Liver (tissue), 7 donors: ENCODE measurements at regions not wholly inside any gene's neighbourhood (a gene's known extent, or its start where the extent isn't known, plus 50 kb on each side); places are given as distances from the start of the nearest gene placed in this dataset.

ENCODE experiments used
- DNase-seq: peaks from one replicate; pipeline ENCODE4 v3.0.0-alpha.2; 2017; ENCODE audit warnings: low spot score
- H3K27ac ChIP-seq, 2 donors: one replicate each; pipeline ENCODE4 v1.7.0; 2013; ENCODE audit warnings: inconsistent platforms in 2 of 2, low read length in 2 of 2, control low read depth in 1 of 2, low read depth in 1 of 2, mild to moderate bottlenecking in 1 of 2
- H3K27me3 ChIP-seq, 4 donors: one replicate each; pipeline versions ENCODE4 v1.6.1 to v1.7.0; 2013; ENCODE audit warnings: low read length in 3 of 4, inconsistent platforms in 1 of 4, mild to moderate bottlenecking in 1 of 4, moderate library complexity in 1 of 4; ENCODE audit not compliant: control insufficient read depth in 4 of 4, insufficient read depth in 4 of 4
- H3K36me3 ChIP-seq, 4 donors: one replicate each; pipeline versions ENCODE4 v1.6.1 to v1.7.0; 2013; ENCODE audit warnings: low read length in 3 of 4, mild to moderate bottlenecking in 3 of 4, low read depth in 1 of 4, moderate library complexity in 1 of 4; ENCODE audit not compliant: control insufficient read depth in 4 of 4, insufficient read depth in 3 of 4
- H3K4me1 ChIP-seq, 4 donors: one replicate each; pipeline versions ENCODE4 v1.6.1 to v1.7.0; 2013; ENCODE audit warnings: low read length in 3 of 4, mild to moderate bottlenecking in 3 of 4, moderate library complexity in 1 of 4; ENCODE audit not compliant: control insufficient read depth in 4 of 4, insufficient read depth in 4 of 4
- H3K4me3 ChIP-seq, 3 donors: one replicate each; pipeline versions ENCODE4 v1.6.1 to v1.7.0; 2013; ENCODE audit warnings: low read length in 3 of 3, control low read depth in 1 of 3, low read depth in 1 of 3, mild to moderate bottlenecking in 1 of 3
- H3K9ac ChIP-seq, 2 donors: one replicate each; pipeline ENCODE4 v1.7.0; 2013; ENCODE audit warnings: low read length in 2 of 2, mild to moderate bottlenecking in 2 of 2, moderate library complexity in 2 of 2, control low read depth in 1 of 2, low read depth in 1 of 2
- H3K9me3 ChIP-seq, 4 donors: one replicate each; pipeline versions ENCODE4 v1.6.1 to v1.7.0; 2013; ENCODE audit warnings: low read length in 3 of 4; ENCODE audit not compliant: control insufficient read depth in 4 of 4
- EGR1 ChIP-seq, 2 donors: IDR thresholded peaks; 2 replicates each; pipeline ENCODE4 v1.6.1; 2016 to 2018; ENCODE audit warnings: antibody characterized with exemption in 2 of 2, low read depth in 2 of 2
- FOXA2 ChIP-seq: IDR thresholded peaks from 2 replicates; pipeline ENCODE4 v1.6.1; 2016; ENCODE audit warnings: antibody characterized with exemption
- GABPA ChIP-seq, 2 donors: IDR thresholded peaks in 1 of 2; conservative IDR thresholded peaks in 1 of 2; 2 replicates each; pipeline ENCODE4 v1.6.1; 2016; ENCODE audit warnings: antibody characterized with exemption in 2 of 2, mild to moderate bottlenecking in 1 of 2, moderate library complexity in 1 of 2
- HNF4A ChIP-seq, 2 donors: conservative IDR thresholded peaks; 2 replicates each; pipeline ENCODE4 v1.6.1; 2016; ENCODE audit warnings: antibody characterized with exemption in 2 of 2, mild to moderate bottlenecking in 2 of 2
- JUND ChIP-seq, 2 donors: IDR thresholded peaks; 2 replicates each; pipeline ENCODE4 v1.6.1; 2016; ENCODE audit warnings: antibody characterized with exemption in 2 of 2
- NR2F2 ChIP-seq: IDR thresholded peaks from 2 replicates; pipeline ENCODE4 v1.6.1; 2016; ENCODE audit warnings: antibody characterized with exemption
- RAD21 ChIP-seq, 2 donors: IDR thresholded peaks; 2 replicates each; pipeline ENCODE4 v1.6.1; 2016; ENCODE audit warnings: antibody characterized with exemption in 2 of 2, mild to moderate bottlenecking in 2 of 2
- REST ChIP-seq: IDR thresholded peaks from 2 replicates; pipeline ENCODE4 v1.6.1; 2016; ENCODE audit warnings: antibody characterized with exemption, mild to moderate bottlenecking
- RXRA ChIP-seq, 2 donors: IDR thresholded peaks; 2 replicates each; pipeline ENCODE4 v1.6.1; 2017 to 2018; ENCODE audit warnings: antibody characterized with exemption in 2 of 2, mild to moderate bottlenecking in 1 of 2
- SP1 ChIP-seq: IDR thresholded peaks from 2 replicates; pipeline ENCODE4 v1.6.1; 2018; ENCODE audit warnings: antibody characterized with exemption, mild to moderate bottlenecking
- TAF1 ChIP-seq: conservative IDR thresholded peaks from 2 replicates; pipeline ENCODE4 v1.6.1; 2016; ENCODE audit warnings: antibody characterized with exemption, mild to moderate bottlenecking
- YY1 ChIP-seq: IDR thresholded peaks from 2 replicates; pipeline ENCODE4 v1.6.1; 2016; ENCODE audit warnings: antibody characterized with exemption, mild to moderate bottlenecking
- WGBS: extraction: QIAGEN DNeasy Blood & Tissue Kit; methylation state at CpG from one replicate; pipeline ENCODE4 v1.1.7; 2013; 5-methylcytosine and 5-hydroxymethylcytosine counted together
- TF ChIP-seq, protein P1 (sequence below): IDR thresholded peaks from 2 replicates; pipeline ENCODE4 v1.6.1; 2016; ENCODE audit warnings: antibody characterized with exemption
- donor health status: healthy.
- donor health status: healthy.
- donor health status: healthy.
- donor health status: healthy.

GRCh38 chr22:27144321-27144720 lies 486.9 kb downstream of the MIAT start:
- TF ChIP-seq RXRA (IDR thresholded peaks at IDR 0.05) (no peak), TAF1 (no peak), YY1 (no peak), HNF4A (conservative IDR thresholded peaks at IDR 0.05) (no peak), NR2F2 (no peak), EGR1 (IDR thresholded peaks at IDR 0.05; ENCODE audit: low read depth in 2 of 2) (no peak), REST (no peak), FOXA2 (no peak), GABPA (IDR thresholded peaks at IDR 0.05 in 1 of 2, conservative IDR thresholded peaks at IDR 0.05 in 1 of 2) (no peak), JUND (IDR thresholded peaks at IDR 0.05) (no peak)
- H3K27ac ChIP-seq, result no peak overlapping the region
- H3K36me3 ChIP-seq, result no peaks in the 10 kb centered on the region
- H3K9ac ChIP-seq, result no peak overlapping the region
- H3K9me3 ChIP-seq, result no peaks in the 10 kb centered on the region
- H3K4me1 ChIP-seq, result peaks cover 0 to 5% (median 0%) of the 10 kb centered on the region in 4 donors
- peaks cover 0 to 2% (median 0%) of the 10 kb centered on the region in 4 donors for H3K27me3 ChIP-seq
- 64% methylated on average over 2 of the region's 2 CpGs for WGBS
- H3K4me3 ChIP-seq, result no peak overlapping the region
- DNase-seq, result no peak

DNA sequence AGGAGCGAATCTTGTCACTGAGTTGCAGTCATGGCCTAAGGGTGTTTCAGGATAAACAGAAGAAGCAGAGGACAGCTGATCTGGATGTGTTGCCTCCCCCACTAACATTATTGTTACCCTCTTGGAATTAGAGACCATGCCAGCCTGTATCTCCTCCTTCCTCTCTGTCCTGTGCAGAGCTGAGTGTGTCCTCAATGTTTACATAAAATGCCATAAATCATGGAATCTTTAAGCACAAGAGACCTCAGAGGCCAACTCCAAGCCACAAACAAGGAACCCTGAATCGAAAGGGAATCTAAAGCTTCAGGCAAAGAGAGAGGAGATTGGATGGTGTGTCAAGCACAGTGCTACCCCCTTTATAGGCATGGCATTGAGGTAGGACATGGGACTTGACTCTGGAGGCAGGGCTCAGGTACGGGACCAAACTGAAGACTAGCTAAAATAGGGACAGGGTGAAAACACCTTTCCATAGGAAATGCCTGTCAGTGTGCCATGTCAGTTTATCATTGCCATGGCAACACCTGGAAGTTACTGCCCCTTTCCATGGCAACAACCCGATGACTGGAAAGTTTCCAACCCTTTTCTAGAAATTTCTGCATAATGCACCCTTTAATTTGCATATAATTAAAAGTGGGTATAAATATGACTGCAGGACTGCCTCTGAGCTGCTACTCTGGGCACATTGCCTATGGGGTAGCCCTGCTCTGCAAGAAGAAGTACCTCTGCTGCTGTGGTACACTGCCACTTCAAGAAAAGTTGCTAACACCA lies 489.7 kb downstream of the MIAT start:
- DNase-seq, result no peak
- peaks cover 0 to 5% (median 0%) of the 10 kb centered on the region in 4 donors for H3K4me1 ChIP-seq
- no peak for TF ChIP-seq EGR1 (IDR thresholded peaks at IDR 0.05; ENCODE audit: low read depth in 2 of 2)
- 75% methylated on average over 4 of the region's 4 CpGs for WGBS
- H3K9ac ChIP-seq, result no peak overlapping the region
- H3K4me3 ChIP-seq, result no peak overlapping the region
- no peaks in the 10 kb centered on the region for H3K9me3 ChIP-seq
- H3K27me3 ChIP-seq, result peaks cover 0 to 2% (median 0%) of the 10 kb centered on the region in 4 donors
- H3K27ac ChIP-seq, result no peak overlapping the region
- no peaks in the 10 kb centered on the region for H3K36me3 ChIP-seq

GRCh38 chr22:27148055-27148454 lies 490.7 kb downstream of the MIAT start:
- Histone ChIP-seq H3K27me3 (peaks cover 0 to 2% (median 0%) of the 10 kb centered on the region in 4 donors), H3K4me3 (no peak overlapping the region), H3K27ac (no peak overlapping the region), H3K9me3 (no peaks in the 10 kb centered on the region), H3K36me3 (no peaks in the 10 kb centered on the region), H3K9ac (no peak overlapping the region), H3K4me1 (peaks cover 0 to 5% (median 0%) of the 10 kb centered on the region in 4 donors)
- DNase-seq, result no peak
- 41% methylated on average over 2 of the region's 2 CpGs for WGBS
- TF ChIP-seq RXRA (IDR thresholded peaks at IDR 0.05) (peak in 1 of 2 donors; percentile 52), HNF4A (conservative IDR thresholded peaks at IDR 0.05) (peak in 1 of 2 donors; percentile 38), SP1 (no peak), RAD21 (IDR thresholded peaks at IDR 0.05) (peak in 1 of 2 donors; percentile 8)
- TF ChIP-seq, protein P1, sequence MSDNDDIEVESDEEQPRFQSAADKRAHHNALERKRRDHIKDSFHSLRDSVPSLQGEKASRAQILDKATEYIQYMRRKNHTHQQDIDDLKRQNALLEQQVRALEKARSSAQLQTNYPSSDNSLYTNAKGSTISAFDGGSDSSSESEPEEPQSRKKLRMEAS, result peak; percentile 18
